ENCODE measurements at regions not wholly inside any gene's neighbourhood (a gene's known extent, or its start where the extent isn't known, plus 50 kb on each side); places are given as distances from the start of the nearest gene placed in this dataset.

GRCh38 chr14:101320396-101320795 lies 240.9 kb upstream of the DIO3 start:
- H4K20me1 ChIP-seq (replicated peaks; ENCODE audit: control insufficient read depth, extremely low read depth, insufficient read depth, low read length): no peaks in the 10 kb centered on the region
- no peak overlapping the region for H3K27ac ChIP-seq (ENCODE audit: insufficient read depth, low read depth, low read length)
- no peaks in the 10 kb centered on the region for H3K9me3 ChIP-seq (replicated peaks; ENCODE audit: control insufficient read depth, insufficient read depth, low read length)
- H3K9me1 ChIP-seq (replicated peaks; ENCODE audit: control insufficient read depth, extremely low read depth, insufficient read depth, low read length): no peaks in the 10 kb centered on the region
- H3K4me1 ChIP-seq (ENCODE audit: control insufficient read depth, extremely low read depth, insufficient read depth, low read length): no peaks in the 10 kb centered on the region
- DNase-seq (ENCODE audit: low read depth, low spot score) (no peak), FAIRE-seq (no peak)
- TF ChIP-seq POLR2A (IDR thresholded peaks at IDR 0.05; ENCODE audit: low read depth, low read length): no peak
- ChIA-PET CTCF (no interaction called here), POLR2A (no interaction called here)
- H3K4me3 ChIP-seq (replicated peaks in 1 of 3; ENCODE audit: insufficient read depth in 1 of 3, low read depth in 1 of 3, low read length in 3 of 3): no peak overlapping the region
- intact Hi-C loops (cut with micrococcal nuclease) (no loop called here), dilution Hi-C loops (cut with MboI; ENCODE audit: extremely low pct_ligation_motif_present, low sequenced_read_pairs) (no loop called here)
- BruUV-seq (replicated peaks): no TSS peak
- H3K4me2 ChIP-seq (ENCODE audit: insufficient read depth, low read length): no peak overlapping the region
- H2AFZ ChIP-seq (ENCODE audit: low read depth, low read length): no peak overlapping the region
- H3K27me3 ChIP-seq (ENCODE audit: control insufficient read depth in 2 of 2, insufficient read depth in 2 of 2, low read length in 2 of 2): peaks cover 0 to 3% of the 10 kb centered on the region in 2 experiments
- H3K36me3 ChIP-seq (ENCODE audit: control insufficient read depth in 2 of 2, extremely low read depth in 1 of 2, insufficient read depth in 2 of 2, low read length in 2 of 2): no peaks in the 10 kb centered on the region
- H3K79me2 ChIP-seq (ENCODE audit: control insufficient read depth, insufficient read depth, low read length): no peaks in the 10 kb centered on the region
- no peak overlapping the region for H3K9ac ChIP-seq (replicated peaks; ENCODE audit: extremely low read depth, insufficient read depth, low read length)

- POLR2A ChIA-PET: no interaction called here
- intact Hi-C loops (cut with micrococcal nuclease): no loop called here
- CTCF ChIA-PET: no interaction called here
Measured at GRCh38 chr14:101322223-101322622, 239.1 kb upstream of the DIO3 start.

More at GRCh38 chr14:101322223-101322622, 239.1 kb upstream of the DIO3 start:
- H3K4me2 ChIP-seq (ENCODE audit: insufficient read depth, low read length): no peak overlapping the region
- H3K9ac ChIP-seq (replicated peaks; ENCODE audit: extremely low read depth, insufficient read depth, low read length): no peak overlapping the region
- H3K4me1 ChIP-seq (ENCODE audit: control insufficient read depth, extremely low read depth, insufficient read depth, low read length): no peaks in the 10 kb centered on the region
- no peaks in the 10 kb centered on the region for H3K36me3 ChIP-seq (ENCODE audit: control insufficient read depth in 2 of 2, extremely low read depth in 1 of 2, insufficient read depth in 2 of 2, low read length in 2 of 2)
- DNase-seq (ENCODE audit: low read depth, low spot score) (no peak), FAIRE-seq (no peak)
- H3K27ac ChIP-seq (ENCODE audit: insufficient read depth, low read depth, low read length): no peak overlapping the region
- no peak overlapping the region for H3K4me3 ChIP-seq (replicated peaks in 1 of 3; ENCODE audit: insufficient read depth in 1 of 3, low read depth in 1 of 3, low read length in 3 of 3)
- dilution Hi-C loops (cut with MboI; ENCODE audit: extremely low pct_ligation_motif_present, low sequenced_read_pairs): no loop called here
- TF ChIP-seq GATA2 (IDR thresholded peaks at IDR 0.05; ENCODE audit: insufficient read depth, insufficient read length, low read depth, low read length) (no peak), EZH2 (IDR thresholded peaks at IDR 0.05; ENCODE audit: borderline replicate concordance, low read depth, low read length, severe bottlenecking) (no peak), POLR2A (IDR thresholded peaks at IDR 0.05; ENCODE audit: low read depth, low read length) (no peak), POLR2AphosphoS5 (IDR thresholded peaks at IDR 0.05; ENCODE audit: insufficient read depth, low read depth, low read length) (no peak), CTCF (IDR thresholded peaks at IDR 0.05; ENCODE audit: extremely low read depth in 1 of 2, insufficient read depth in 1 of 2, low read depth in 1 of 2, low read length in 2 of 2) (no peak), JUN (IDR thresholded peaks at IDR 0.05; ENCODE audit: borderline replicate concordance, insufficient read depth, insufficient read length, low read depth) (no peak), FOS (IDR thresholded peaks at IDR 0.05; ENCODE audit: borderline replicate concordance, insufficient read depth, low read length) (no peak), MYC (IDR thresholded peaks at IDR 0.05; ENCODE audit: low read depth, low read length) (no peak)
- TF ChIP-seq, protein P1, sequence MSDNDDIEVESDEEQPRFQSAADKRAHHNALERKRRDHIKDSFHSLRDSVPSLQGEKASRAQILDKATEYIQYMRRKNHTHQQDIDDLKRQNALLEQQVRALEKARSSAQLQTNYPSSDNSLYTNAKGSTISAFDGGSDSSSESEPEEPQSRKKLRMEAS (IDR thresholded peaks at IDR 0.05; ENCODE audit: insufficient read depth, insufficient read length): no peak
- H3K79me2 ChIP-seq (ENCODE audit: control insufficient read depth, insufficient read depth, low read length): no peaks in the 10 kb centered on the region
- no TSS peak for BruUV-seq (replicated peaks)
- H3K9me3 ChIP-seq (replicated peaks; ENCODE audit: control insufficient read depth, insufficient read depth, low read length): no peaks in the 10 kb centered on the region
- H3K27me3 ChIP-seq (ENCODE audit: control insufficient read depth in 2 of 2, insufficient read depth in 2 of 2, low read length in 2 of 2): peaks cover 0 to 3% of the 10 kb centered on the region in 2 experiments
- H4K20me1 ChIP-seq (replicated peaks; ENCODE audit: control insufficient read depth, extremely low read depth, insufficient read depth, low read length): no peaks in the 10 kb centered on the region
- no peaks in the 10 kb centered on the region for H3K9me1 ChIP-seq (replicated peaks; ENCODE audit: control insufficient read depth, extremely low read depth, insufficient read depth, low read length)
- H2AFZ ChIP-seq (ENCODE audit: low read depth, low read length): no peak overlapping the region

Measured in endothelial cell of umbilical vein (primary cell).